ENCODE measurements at regions not wholly inside any gene's neighbourhood (a gene's known extent, or its start where the extent isn't known, plus 50 kb on each side); places are given as distances from the start of the nearest gene placed in this dataset.
"Not testable (repeated sequence)": the region's sequence is repeated elsewhere in the genome, so short reads cannot be mapped to it uniquely, and the experiment has no call there.

GRCh38 chr12:68532887-68533248, 77.8 kb upstream of the RAP1B start:
- DNase-seq (ENCODE audit: insufficient read length, low spot score): no peak
- no peak for TF ChIP-seq POLR2A (IDR thresholded peaks at IDR 0.05; ENCODE audit: low read depth, low read length)
- no peak for FAIRE-seq

- no peak for TF ChIP-seq POLR2A (IDR thresholded peaks at IDR 0.05; ENCODE audit: low read depth, low read length)
- DNase-seq (ENCODE audit: insufficient read length, low spot score): no peak
- FAIRE-seq: no peak
Observed at GRCh38 chr12:68534108-68534507, 76.6 kb upstream of the RAP1B start.

GRCh38 chr12:68536885-68537485, 73.7 kb upstream of the RAP1B start:
- no peak for TF ChIP-seq POLR2A (IDR thresholded peaks at IDR 0.05; ENCODE audit: low read depth, low read length)
- no peak for DNase-seq (ENCODE audit: insufficient read length, low spot score)
- FAIRE-seq: no peak

- FAIRE-seq (no peak), DNase-seq (ENCODE audit: insufficient read length, low spot score) (no peak)
- no peak for TF ChIP-seq POLR2A (IDR thresholded peaks at IDR 0.05; ENCODE audit: low read depth, low read length)
Observed at GRCh38 chr12:68537571-68537970, 73.1 kb upstream of the RAP1B start.

GRCh38 chr12:68538726-68539614, 71.7 kb upstream of the RAP1B start:
- TF ChIP-seq POLR2A (IDR thresholded peaks at IDR 0.05; ENCODE audit: low read depth, low read length): no peak
- DNase-seq (ENCODE audit: insufficient read length, low spot score) (no peak), FAIRE-seq (peak; percentile 58)

GRCh38 chr12:68539615-68539952, 71.1 kb upstream of the RAP1B start:
- DNase-seq (ENCODE audit: insufficient read length, low spot score): no peak
- no peak for TF ChIP-seq POLR2A (IDR thresholded peaks at IDR 0.05; ENCODE audit: low read depth, low read length)
- no peak for FAIRE-seq

- DNase-seq (ENCODE audit: insufficient read length, low spot score); FAIRE-seq: not testable (repeated sequence)
Observed at GRCh38 chr12:68540768-68541167, 69.9 kb upstream of the RAP1B start.

- FAIRE-seq; DNase-seq (ENCODE audit: insufficient read length, low spot score): not testable (repeated sequence)
Observed at GRCh38 chr12:68547318-68547717, 63.4 kb upstream of the RAP1B start.

- not testable (repeated sequence) for DNase-seq (ENCODE audit: insufficient read length, low spot score); FAIRE-seq
Observed at GRCh38 chr12:68552605-68553195, 58.0 kb upstream of the RAP1B start.

GRCh38 chr12:68557011-68557730, 53.5 kb upstream of the RAP1B start:
- FAIRE-seq (peak; percentile 61), DNase-seq (ENCODE audit: insufficient read length, low spot score) (no peak)

GRCh38 chr12:68559246-68559645, 51.5 kb upstream of the RAP1B start:
- DNase-seq (ENCODE audit: insufficient read length, low spot score) (no peak), FAIRE-seq (no peak)
- no peak for TF ChIP-seq POLR2A (IDR thresholded peaks at IDR 0.05; ENCODE audit: low read depth, low read length)

More at GRCh38 chr12:68557011-68557730, 53.5 kb upstream of the RAP1B start:
- no peak for TF ChIP-seq POLR2A (IDR thresholded peaks at IDR 0.05; ENCODE audit: low read depth, low read length)

- no peak for TF ChIP-seq POLR2A (IDR thresholded peaks at IDR 0.05; ENCODE audit: low read depth, low read length)
- FAIRE-seq (no peak), DNase-seq (ENCODE audit: insufficient read length, low spot score) (no peak)
Observed at GRCh38 chr12:68559984-68560850, 50.5 kb upstream of the RAP1B start.

- no peak for TF ChIP-seq POLR2A (IDR thresholded peaks at IDR 0.05; ENCODE audit: low read depth, low read length)
- FAIRE-seq (no peak), DNase-seq (ENCODE audit: insufficient read length, low spot score) (no peak)
Observed at GRCh38 chr12:68560851-68561422, 49.8 kb upstream of the RAP1B start.

Measured in H54 (cell line).